HTR-8/SVneo (cell line): ENCODE measurements at regions not wholly inside any gene's neighbourhood (a gene's known extent, or its start where the extent isn't known, plus 50 kb on each side); places are given as distances from the start of the nearest gene placed in this dataset.
"Not testable (repeated sequence)": the region's sequence is repeated elsewhere in the genome, so short reads cannot be mapped to it uniquely, and the experiment has no call there.

Source experiments
- DNase-seq: peaks from one replicate; pipeline ENCODE4 v3.0.0; 2011; ENCODE audit warnings: low spot score, mixed read lengths; ENCODE audit not compliant: insufficient read length
- FAIRE-seq: peaks from 2 replicates; lab custom pipeline; 2011; peaks lifted over from hg19 to GRCh38; lab: Jason Lieb, UNC

DNA sequence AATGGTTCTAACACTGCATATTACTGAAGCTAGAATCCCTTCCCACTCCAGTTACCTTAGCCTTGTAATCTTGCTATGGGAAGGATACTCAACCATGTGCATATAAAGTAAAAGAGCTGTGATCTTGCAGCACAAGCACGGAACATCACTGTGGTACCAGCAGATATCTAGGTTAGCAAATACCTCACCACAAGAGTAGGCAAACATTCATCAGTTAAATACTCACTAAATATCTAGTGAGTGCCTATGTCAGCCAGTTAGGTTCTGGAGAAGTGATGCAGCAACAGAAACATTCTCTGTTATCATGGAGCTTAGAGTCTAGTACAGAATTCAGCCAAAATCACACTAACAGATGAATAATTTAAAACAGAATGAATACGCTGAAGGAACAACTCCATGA is 349.6 kb upstream of the UBE2E3 start:
- FAIRE-seq: no peak
- DNase-seq: no peak

- FAIRE-seq (no peak), DNase-seq (peak; percentile 59)
Measured at GRCh38 chr2:180625006-180625844, 355.2 kb upstream of the UBE2E3 start.

- DNase-seq: no peak
- FAIRE-seq: no peak
Measured at GRCh38 chr2:180621941-180622918, 358.2 kb upstream of the UBE2E3 start.

GRCh38 chr2:180621366-180621765 is 359.0 kb upstream of the UBE2E3 start:
- no peak for FAIRE-seq
- DNase-seq: no peak

- FAIRE-seq (no peak), DNase-seq (no peak)
Measured at GRCh38 chr2:180618570-180618969, 361.8 kb upstream of the UBE2E3 start.

- FAIRE-seq (no peak), DNase-seq (no peak)
Measured at GRCh38 chr2:180614776-180615175, 365.6 kb upstream of the UBE2E3 start.

GRCh38 chr2:180609626-180610340 is 370.6 kb upstream of the UBE2E3 start:
- DNase-seq: no peak

GRCh38 chr2:180607514-180608049 is 372.8 kb upstream of the UBE2E3 start:
- no peak for DNase-seq
- FAIRE-seq: no peak

More at GRCh38 chr2:180609626-180610340, 370.6 kb upstream of the UBE2E3 start:
- FAIRE-seq: no peak

DNA sequence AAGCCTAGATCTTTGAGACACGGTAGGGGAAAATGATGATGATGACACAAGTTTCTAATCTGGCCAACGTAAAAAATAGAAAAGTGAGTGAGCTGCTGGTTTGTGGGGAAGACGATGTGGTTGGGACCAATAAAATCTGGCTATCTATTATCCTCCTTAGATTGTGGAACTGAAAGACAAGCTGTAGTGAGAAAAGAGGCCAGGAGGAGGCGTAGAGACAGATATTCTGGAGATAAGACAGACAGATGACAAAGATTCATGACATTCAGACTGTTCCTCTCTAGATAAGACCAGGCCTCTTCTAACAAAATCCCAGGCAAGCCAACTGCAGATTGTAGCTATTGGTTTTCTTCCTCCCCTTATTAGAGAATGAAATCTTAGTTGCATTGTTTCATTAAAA is 376.3 kb upstream of the UBE2E3 start:
- FAIRE-seq (no peak), DNase-seq (no peak)

- DNase-seq (no peak), FAIRE-seq (no peak)
Measured at GRCh38 chr2:180601016-180601415, 379.4 kb upstream of the UBE2E3 start.

GRCh38 chr2:180599804-180600203 is 380.6 kb upstream of the UBE2E3 start:
- DNase-seq (no peak), FAIRE-seq (no peak)

- FAIRE-seq (no peak), DNase-seq (no peak)
Measured at GRCh38 chr2:180597179-180597578, 383.2 kb upstream of the UBE2E3 start.

GRCh38 chr2:180596453-180596852 is 384.0 kb upstream of the UBE2E3 start:
- DNase-seq (no peak), FAIRE-seq (no peak)

GRCh38 chr2:180591947-180592346 is 388.5 kb upstream of the UBE2E3 start:
- FAIRE-seq: no peak
- DNase-seq: no peak

- not testable (repeated sequence) for DNase-seq, FAIRE-seq
Measured at GRCh38 chr2:180591093-180591781, 389.2 kb upstream of the UBE2E3 start.

- FAIRE-seq (no peak), DNase-seq (no peak)
Measured at GRCh38 chr2:180583441-180584140, 396.8 kb upstream of the UBE2E3 start.

DNA sequence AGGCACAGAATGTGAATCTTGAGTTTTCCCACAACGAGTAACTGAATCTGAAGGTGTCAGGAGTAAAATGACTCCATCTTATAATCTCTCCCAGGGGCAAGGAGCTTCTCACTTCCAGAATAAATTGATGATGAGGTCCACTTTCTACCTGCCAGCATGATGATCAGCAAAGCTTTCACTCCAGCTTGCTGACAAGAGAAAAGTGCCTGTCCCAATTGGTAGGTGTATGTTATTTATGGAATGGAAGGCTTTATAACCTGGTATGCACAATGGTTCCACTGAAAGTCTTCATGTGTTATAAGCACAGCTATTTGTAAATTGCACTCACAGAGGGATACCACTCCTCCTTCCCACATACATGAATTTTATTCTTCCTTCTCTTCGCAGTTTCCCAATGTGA is 401.0 kb upstream of the UBE2E3 start:
- FAIRE-seq: no peak
- no peak for DNase-seq

- DNase-seq: no peak
- FAIRE-seq: no peak
Measured at GRCh38 chr2:180578441-180578840, 402.0 kb upstream of the UBE2E3 start.

DNA sequence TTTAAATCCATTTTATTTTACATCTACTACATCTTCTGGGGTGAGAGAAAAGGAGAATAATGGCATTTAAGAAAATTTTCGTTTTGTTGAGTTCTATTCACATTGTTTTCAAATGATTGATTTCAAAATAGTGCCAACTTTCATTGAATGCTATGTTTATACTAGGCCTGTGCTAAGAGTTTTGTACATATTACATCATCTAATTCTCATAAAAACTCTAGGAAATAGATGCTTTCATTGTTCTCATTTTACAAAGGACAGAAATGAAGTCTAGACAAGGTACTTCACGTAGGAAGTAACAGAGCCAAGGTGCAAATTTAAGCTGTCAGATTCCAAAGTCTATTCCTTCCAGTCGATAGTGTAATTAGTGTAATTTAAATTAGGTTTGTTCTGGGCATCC is 402.8 kb upstream of the UBE2E3 start:
- no peak for DNase-seq
- no peak for FAIRE-seq
